Chondrocyte (in vitro differentiated cells): ENCODE measurements at regions not wholly inside any gene's neighbourhood (a gene's known extent, or its start where the extent isn't known, plus 50 kb on each side); places are given as distances from the start of the nearest gene placed in this dataset.

Experiments used
- DNase-seq: peaks from one replicate; pipeline ENCODE4 v3.0.0; 2021; ENCODE audit warnings: mixed read lengths, low spot score
- H3K27ac Mint-ChIP-seq: one replicate; pipeline ENCODE4 v1.8.0; 2021; ENCODE audit warnings: mild to moderate bottlenecking, moderate library complexity, mixed read lengths; ENCODE audit not compliant: unreplicated experiment
- H3K27me3 Mint-ChIP-seq: 2 replicates; pipeline ENCODE4 v1.8.0; 2021; ENCODE audit warnings: low read depth, mixed read lengths
- H3K36me3 Mint-ChIP-seq: 2 replicates; pipeline ENCODE4 v1.8.0; 2021; ENCODE audit warnings: low read depth, mixed read lengths
- H3K4me1 Mint-ChIP-seq: 2 replicates; pipeline ENCODE4 v1.8.0; 2021; ENCODE audit warnings: low read depth, mild to moderate bottlenecking, mixed read lengths
- H3K4me3 Mint-ChIP-seq: one replicate; pipeline ENCODE4 v1.8.0; 2021; ENCODE audit warnings: mild to moderate bottlenecking, moderate library complexity, mixed read lengths; ENCODE audit not compliant: unreplicated experiment
- H3K9me3 Mint-ChIP-seq: 2 replicates; pipeline ENCODE4 v1.8.0; 2021; ENCODE audit warnings: low read depth, mixed read lengths
- CTCF ChIP-seq: fragments of 200-600 bp; sonication (generic); IDR thresholded peaks from 2 replicates; pipeline ENCODE4 v1.5.0; 2021; ENCODE audit warnings: antibody characterized with exemption, mild to moderate bottlenecking, moderate library complexity

- peaks cover 26% of the 10 kb centered on the region for H3K27me3 Mint-ChIP-seq
- H3K27ac Mint-ChIP-seq, result no peak overlapping the region
- no peak for TF ChIP-seq CTCF
- H3K4me1 Mint-ChIP-seq, result no peaks in the 10 kb centered on the region
- no peak overlapping the region for H3K4me3 Mint-ChIP-seq
- H3K36me3 Mint-ChIP-seq, result peaks cover 2% of the 10 kb centered on the region
- DNase-seq, result no peak
- no peaks in the 10 kb centered on the region for H3K9me3 Mint-ChIP-seq
These were observed 229.5 kb downstream of the UBE3D start for GRCh38 chr6:82836022-82836575.

- Mint-ChIP-seq H3K27ac (no peak overlapping the region), H3K4me1 (peaks cover 16% of the 10 kb centered on the region), H3K36me3 (peaks cover 2% of the 10 kb centered on the region), H3K4me3 (no peak overlapping the region), H3K9me3 (no peaks in the 10 kb centered on the region), H3K27me3 (peaks cover 20% of the 10 kb centered on the region)
- TF ChIP-seq CTCF, result no peak
- DNase-seq, result no peak
These were observed 225.1 kb downstream of the UBE3D start for GRCh38 chr6:82840571-82840970.

- TF ChIP-seq CTCF, result no peak
- no peak for DNase-seq
- peaks cover 2% of the 10 kb centered on the region for H3K36me3 Mint-ChIP-seq
- peaks cover 16% of the 10 kb centered on the region for H3K27me3 Mint-ChIP-seq
- no peak overlapping the region for H3K4me3 Mint-ChIP-seq
- no peak overlapping the region for H3K27ac Mint-ChIP-seq
- peaks cover 16% of the 10 kb centered on the region for H3K4me1 Mint-ChIP-seq
- no peaks in the 10 kb centered on the region for H3K9me3 Mint-ChIP-seq
These were observed 224.3 kb downstream of the UBE3D start for GRCh38 chr6:82841309-82841708.
